DMS53 treated with DMSO at 0.1 percent for 48 hours (cell line): ENCODE measurements at regions not wholly inside any gene's neighbourhood (a gene's known extent, or its start where the extent isn't known, plus 50 kb on each side); places are given as distances from the start of the nearest gene placed in this dataset.
"Not testable (repeated sequence)": the region's sequence is repeated elsewhere in the genome, so short reads cannot be mapped to it uniquely, and the experiment has no call there.

Experiments
- DNase-seq: peaks from one replicate; lab custom pipeline; 2025; ENCODE audit not compliant: unreplicated experiment; lab: John Stamatoyannopoulos, UW

GRCh38 chr3:13228169-13228568 is 154.9 kb upstream of the IQSEC1 start:
- DNase-seq, result not testable (repeated sequence)

- no peak for DNase-seq
These were observed 154.3 kb upstream of the IQSEC1 start for GRCh38 chr3:13227315-13228165.

GRCh38 chr3:13224967-13225366 is 151.7 kb upstream of the IQSEC1 start:
- no peak for DNase-seq

- DNase-seq, result no peak
These were observed 150.5 kb upstream of the IQSEC1 start for GRCh38 chr3:13223574-13224237.

GRCh38 chr3:13222891-13223573 is 149.8 kb upstream of the IQSEC1 start:
- no peak for DNase-seq

GRCh38 chr3:13222131-13222530 is 148.9 kb upstream of the IQSEC1 start:
- DNase-seq, result no peak

GRCh38 chr3:13221491-13222061 is 148.3 kb upstream of the IQSEC1 start:
- no peak for DNase-seq

- no peak for DNase-seq
These were observed 147.8 kb upstream of the IQSEC1 start for GRCh38 chr3:13220991-13221390.

- DNase-seq, result no peak
These were observed 146.7 kb upstream of the IQSEC1 start for GRCh38 chr3:13219902-13220296.

GRCh38 chr3:13219077-13219901 is 146.1 kb upstream of the IQSEC1 start:
- no peak for DNase-seq

GRCh38 chr3:13218541-13218908 is 145.3 kb upstream of the IQSEC1 start:
- DNase-seq, result no peak

GRCh38 chr3:13217736-13218540 is 144.7 kb upstream of the IQSEC1 start:
- peak; percentile 30 for DNase-seq

- no peak for DNase-seq
These were observed 144.0 kb upstream of the IQSEC1 start for GRCh38 chr3:13217253-13217652.

GRCh38 chr3:13215940-13216546 is 142.8 kb upstream of the IQSEC1 start:
- no peak for DNase-seq

- no peak for DNase-seq
These were observed 141.7 kb upstream of the IQSEC1 start for GRCh38 chr3:13214847-13215472.

- no peak for DNase-seq
These were observed 140.9 kb upstream of the IQSEC1 start for GRCh38 chr3:13213911-13214846.

GRCh38 chr3:13213490-13213889 is 140.3 kb upstream of the IQSEC1 start:
- no peak for DNase-seq
